C1 segment of cervical spinal cord (tissue), 14 donors: ENCODE measurements at regions not wholly inside any gene's neighbourhood (a gene's known extent, or its start where the extent isn't known, plus 50 kb on each side); places are given as distances from the start of the nearest gene placed in this dataset.
"Not testable (repeated sequence)": the region's sequence is repeated elsewhere in the genome, so short reads cannot be mapped to it uniquely, and the experiment has no call there.

ENCODE experiments used
- DNase-seq, 14 donors: peaks; one replicate each; lab custom pipeline; 2025; lab: John Stamatoyannopoulos, UW

GRCh38 chr4:134722306-134722705, 520.7 kb upstream of the PABPC4L start:
- no peak for DNase-seq

- no peak for DNase-seq
Observed at GRCh38 chr4:134720030-134720429, 518.4 kb upstream of the PABPC4L start.

GRCh38 chr4:134708616-134709015, 507.0 kb upstream of the PABPC4L start:
- DNase-seq, result no peak

DNA sequence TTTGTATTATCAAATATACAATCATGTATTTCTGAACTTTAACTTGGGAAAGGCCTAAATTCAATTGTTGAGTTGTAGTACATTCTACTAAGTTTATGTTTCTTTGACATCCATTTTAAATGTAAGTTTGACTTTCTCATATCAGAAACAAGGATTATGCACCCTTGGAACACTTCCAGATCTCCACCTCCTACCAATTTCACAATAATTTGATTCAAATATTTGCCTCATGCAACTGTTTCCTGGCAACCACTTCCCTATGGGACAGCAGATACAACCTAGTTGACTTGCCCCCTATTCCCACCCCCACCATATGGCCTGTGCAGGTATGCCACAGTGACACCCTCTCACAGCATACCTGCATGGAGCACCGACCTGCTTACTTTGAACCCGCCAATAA, 506.4 kb upstream of the PABPC4L start:
- no peak for DNase-seq

GRCh38 chr4:134702374-134702773, 500.8 kb upstream of the PABPC4L start:
- no peak for DNase-seq

GRCh38 chr4:134700251-134700650, 498.7 kb upstream of the PABPC4L start:
- DNase-seq, result no peak

- not testable (repeated sequence) for DNase-seq
Observed at GRCh38 chr4:134698831-134699230, 497.2 kb upstream of the PABPC4L start.

DNA sequence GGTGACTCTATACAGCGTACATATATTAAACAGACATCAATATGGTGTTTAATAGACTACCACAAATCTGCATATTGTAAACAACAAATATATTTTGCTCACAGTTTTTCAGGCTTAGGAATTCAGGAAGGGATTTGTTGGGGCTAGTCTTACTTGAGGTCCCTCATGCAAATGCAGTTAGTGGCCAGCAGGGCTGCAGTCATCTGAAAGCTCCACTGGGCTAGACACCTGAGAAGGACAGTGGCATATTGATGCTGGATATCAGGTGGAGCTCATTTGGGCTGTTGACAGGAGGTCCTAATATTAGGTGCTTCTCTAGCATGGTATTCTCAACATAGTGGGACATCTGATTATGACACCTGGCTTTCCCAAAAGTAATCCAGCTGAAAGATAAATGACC, 493.8 kb upstream of the PABPC4L start:
- no peak for DNase-seq

DNA sequence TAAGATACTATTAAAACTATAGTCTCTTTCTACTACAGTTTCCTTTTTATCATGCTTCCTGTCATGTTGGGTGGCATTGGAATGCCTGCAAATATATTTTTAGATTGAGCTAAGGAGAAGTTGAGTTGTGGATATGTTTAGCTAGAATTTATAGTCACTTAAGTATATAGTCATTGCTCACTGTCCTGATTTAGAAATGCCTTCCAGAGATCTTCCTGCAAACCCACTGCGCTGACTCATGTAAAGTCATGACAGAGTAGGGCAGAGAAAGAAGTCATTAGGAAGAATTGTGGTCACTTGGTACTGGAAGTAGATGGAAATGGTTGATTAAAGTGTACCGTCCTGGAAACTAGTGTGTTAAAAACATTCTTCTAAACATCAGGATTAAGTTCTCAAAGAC, 490.3 kb upstream of the PABPC4L start:
- DNase-seq, result no peak

DNA sequence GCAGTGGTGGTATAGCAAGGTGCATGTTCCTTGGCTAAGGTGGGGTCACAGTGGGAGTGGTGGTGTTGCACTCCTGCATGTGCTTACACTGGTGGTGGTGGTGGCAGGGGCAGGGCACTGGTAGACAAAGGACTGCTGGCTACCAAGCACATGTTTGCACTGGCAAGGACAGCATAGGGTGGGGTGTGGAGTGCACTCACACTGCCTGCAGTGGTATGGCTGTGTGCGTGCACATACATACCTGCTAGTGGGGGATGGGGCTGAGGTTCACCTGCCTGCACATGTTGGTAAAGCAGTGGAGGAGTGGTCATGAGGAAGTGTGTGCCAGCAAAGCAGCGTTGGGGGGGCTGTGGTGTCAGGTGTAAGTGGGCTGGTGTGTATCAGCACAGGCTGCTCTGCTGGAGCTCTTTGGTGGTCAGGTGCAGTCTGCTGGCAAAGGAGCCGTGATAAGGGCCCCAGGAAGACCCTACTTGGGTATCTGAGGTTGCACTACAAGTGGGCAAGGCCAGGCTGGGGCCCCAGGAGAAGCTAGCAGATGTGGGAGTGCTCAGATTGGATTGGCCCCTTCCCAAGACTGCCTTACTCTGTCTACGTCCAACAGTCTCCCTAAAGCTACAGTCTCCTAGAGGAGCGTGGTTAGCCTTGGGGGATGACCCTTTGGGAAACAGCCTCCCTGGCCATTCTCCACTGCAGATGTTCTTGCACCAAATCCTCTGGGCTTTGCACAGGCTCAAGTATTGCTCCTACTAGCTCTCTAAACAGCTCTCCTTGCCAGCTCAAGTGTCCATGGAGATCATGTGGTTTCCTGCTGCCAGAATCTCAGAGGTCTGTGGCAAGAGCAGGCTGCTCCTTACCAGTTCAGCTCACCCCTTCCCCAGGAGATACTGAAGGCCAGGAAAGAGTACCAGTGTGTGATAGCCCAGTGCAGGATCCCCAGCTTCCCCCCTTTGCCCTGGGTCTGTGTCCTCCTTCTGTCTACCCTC, 486.3 kb upstream of the PABPC4L start:
- DNase-seq, result no peak

- DNase-seq, result no peak
Observed at GRCh38 chr4:134677209-134677814, 475.7 kb upstream of the PABPC4L start.

DNA sequence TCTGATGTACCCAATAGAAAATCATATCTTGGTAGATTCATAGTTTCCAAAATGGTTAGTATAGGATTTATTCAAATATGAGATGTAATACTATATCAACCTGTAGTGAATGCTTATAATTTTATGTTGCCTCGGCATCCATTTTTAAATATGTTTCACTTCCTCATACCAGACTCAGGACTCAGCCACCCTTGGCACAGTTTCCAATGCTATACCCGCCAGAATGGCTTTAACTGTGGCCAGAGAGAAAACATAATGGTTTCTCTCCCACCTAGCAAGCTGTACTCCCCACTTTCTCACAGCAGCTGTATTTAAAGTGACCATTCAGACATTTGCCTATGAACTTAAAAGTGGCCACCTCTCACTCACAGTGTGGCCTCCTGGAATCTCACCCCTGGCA, 466.6 kb upstream of the PABPC4L start:
- DNase-seq, result no peak

DNA sequence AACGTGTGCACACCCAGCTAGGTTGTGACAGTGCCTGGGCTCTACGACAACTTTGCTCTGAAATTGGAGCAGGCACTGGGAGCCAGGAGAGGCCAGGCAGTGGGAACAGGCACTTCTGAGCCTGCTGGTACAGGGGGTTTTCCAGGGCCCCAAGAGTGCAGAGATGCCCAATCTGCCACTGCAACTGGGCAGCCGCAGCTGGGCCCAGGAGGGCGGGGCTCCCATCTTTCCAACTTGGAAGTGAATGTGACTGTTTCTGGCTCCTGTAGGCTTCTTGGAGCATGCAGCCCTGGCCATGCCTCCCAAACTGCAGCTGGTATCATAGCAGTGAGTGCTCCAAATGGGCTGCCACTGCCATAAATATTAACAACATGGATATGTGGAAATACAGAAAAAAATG, 465.1 kb upstream of the PABPC4L start:
- no peak for DNase-seq

DNA sequence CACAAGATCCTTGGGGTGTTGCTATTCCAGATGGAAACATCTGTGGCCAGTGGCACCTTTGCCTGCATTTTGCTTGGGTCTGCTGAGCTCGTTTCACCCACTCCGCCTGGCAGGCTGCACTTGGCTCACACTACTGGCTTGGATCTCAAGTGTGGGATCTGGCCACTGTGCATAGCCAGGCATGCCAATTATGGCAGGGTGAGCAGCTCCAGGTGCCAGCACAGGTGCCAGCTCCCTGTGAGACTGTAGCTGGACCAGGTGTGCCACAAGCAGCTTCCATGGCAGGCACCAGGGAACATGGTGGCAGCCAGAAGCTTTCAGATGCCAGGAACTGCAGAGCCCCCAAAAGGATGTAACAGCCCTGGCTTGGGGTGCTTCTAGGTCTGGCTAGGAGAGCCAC, 463.8 kb upstream of the PABPC4L start:
- no peak for DNase-seq

GRCh38 chr4:134663742-134664141, 462.2 kb upstream of the PABPC4L start:
- DNase-seq, result no peak

GRCh38 chr4:134650461-134650860, 448.9 kb upstream of the PABPC4L start:
- no peak for DNase-seq

GRCh38 chr4:134645778-134646177, 444.2 kb upstream of the PABPC4L start:
- no peak for DNase-seq

DNA sequence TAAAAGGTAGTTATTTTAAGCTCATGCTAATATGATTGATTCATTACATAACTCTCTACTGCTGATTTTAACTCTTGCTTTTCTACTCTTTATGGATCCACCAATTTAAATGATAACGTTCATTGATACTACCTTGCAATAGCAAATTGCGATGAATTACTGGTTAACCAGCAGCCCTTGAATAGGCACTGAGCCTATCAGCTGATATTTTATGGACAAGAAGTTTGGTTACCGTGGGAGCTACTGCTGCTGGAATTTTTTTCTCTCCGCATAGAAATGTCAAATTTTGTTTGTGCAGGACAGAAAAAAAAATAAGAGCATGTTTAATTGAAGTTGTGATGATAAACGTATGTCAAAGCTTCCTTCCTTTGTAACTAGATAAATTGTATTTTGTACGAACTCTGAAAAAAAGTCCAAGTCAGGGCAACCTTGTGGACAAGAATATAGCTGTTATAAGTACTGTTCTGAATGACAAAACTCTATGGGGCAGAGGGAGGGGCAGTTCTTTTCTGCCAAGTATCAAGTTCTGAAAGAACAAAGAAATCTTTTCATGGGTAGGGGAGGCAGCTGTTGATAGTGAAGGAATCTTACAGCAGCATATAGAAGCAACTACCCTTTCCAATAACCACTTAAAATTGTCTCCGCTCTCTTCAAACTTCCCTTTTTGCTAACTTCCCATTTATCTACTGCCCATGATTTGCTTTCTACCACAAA, 434.9 kb upstream of the PABPC4L start:
- DNase-seq, result no peak

DNA sequence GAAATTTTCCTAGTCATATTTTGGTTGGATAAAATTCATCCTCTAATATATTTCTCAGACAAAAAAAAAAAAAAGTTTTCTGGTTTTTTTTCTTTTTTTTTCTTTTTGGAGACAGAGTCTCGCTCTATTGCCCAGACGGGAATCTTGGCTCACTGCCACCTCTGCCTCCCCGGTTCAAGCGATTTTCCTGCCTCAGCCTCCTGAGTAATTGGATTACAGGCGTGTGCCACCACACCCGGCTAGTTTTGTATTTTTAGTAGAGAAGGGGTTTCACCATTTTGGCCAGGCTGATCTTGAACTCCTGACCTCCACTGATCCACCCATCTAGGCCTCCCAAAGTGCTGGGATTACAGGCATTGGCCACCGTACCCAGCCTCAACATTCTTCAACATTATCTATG, 432.7 kb upstream of the PABPC4L start:
- DNase-seq, result no peak

- no peak for DNase-seq
Observed at GRCh38 chr4:134632056-134632455, 430.5 kb upstream of the PABPC4L start.

- DNase-seq, result no peak
Observed at GRCh38 chr4:134628066-134628465, 426.5 kb upstream of the PABPC4L start.

DNA sequence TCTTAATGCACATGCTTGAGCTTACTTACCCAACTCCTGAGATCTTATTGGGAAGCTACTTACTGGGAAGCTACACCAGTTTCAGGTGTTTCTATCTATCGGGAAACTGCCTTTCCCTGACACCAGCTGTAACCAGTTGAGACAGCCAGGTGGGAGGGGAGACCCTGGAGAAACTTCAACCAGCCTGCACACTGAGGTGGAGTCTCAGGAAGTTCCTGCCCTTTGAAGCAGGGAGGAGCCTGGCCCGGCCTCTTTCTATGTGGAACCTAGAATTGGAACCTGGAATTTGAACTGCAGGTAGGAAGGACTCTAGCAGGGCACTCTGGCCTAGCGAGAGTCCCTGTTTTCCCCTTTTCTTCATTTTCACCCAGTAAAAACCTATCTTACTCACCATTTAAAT, 425.8 kb upstream of the PABPC4L start:
- no peak for DNase-seq
